OCI-LY3 (cell line): ENCODE measurements at regions not wholly inside any gene's neighbourhood (a gene's known extent, or its start where the extent isn't known, plus 50 kb on each side); places are given as distances from the start of the nearest gene placed in this dataset.

ENCODE experiments used
- CTCF ChIP-seq: fragments of 200-600, 300-600 bp; sonication (generic); IDR thresholded peaks from 2 replicates; pipeline ENCODE4 v1.5.1; 2014; ENCODE audit warnings: antibody characterized with exemption, low read length, low read depth
- EZH2phosphoT487 ChIP-seq: fragments of 200-600 bp; shearing (Covaris generic); IDR thresholded peaks from 2 replicates; pipeline ENCODE4 v1.6.1; 2018; ENCODE audit warnings: antibody characterized with exemption, mixed run types, low read depth

GRCh38 chr3:71868876-71869275 is 83.9 kb upstream of the PROK2 start:
- TF ChIP-seq CTCF (no peak), EZH2phosphoT487 (no peak)
